ENCODE measurements at regions not wholly inside any gene's neighbourhood (a gene's known extent, or its start where the extent isn't known, plus 50 kb on each side); places are given as distances from the start of the nearest gene placed in this dataset.

DNA sequence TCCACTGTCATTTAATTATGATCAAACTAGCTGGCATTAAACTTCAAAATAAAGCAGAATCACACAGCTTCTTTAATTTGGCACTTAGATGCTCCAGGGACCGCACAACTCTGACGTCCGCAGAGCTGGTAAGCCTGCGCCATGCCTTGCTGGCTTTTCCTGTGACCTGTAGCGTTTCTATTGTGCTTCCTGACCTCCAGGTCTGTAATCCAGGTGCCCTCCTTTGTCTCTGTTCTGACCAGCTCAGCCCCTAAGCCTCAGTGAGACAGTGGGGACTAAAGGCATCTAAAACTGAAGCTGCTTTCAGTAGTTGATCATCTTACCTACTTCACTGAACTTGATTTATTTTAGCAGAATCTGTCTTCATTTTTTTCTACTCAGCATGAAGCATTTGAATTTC is 249.7 kb upstream of the RGPD4 start:
- TF ChIP-seq EZH2 (IDR thresholded peaks at IDR 0.05; ENCODE audit: borderline replicate concordance, insufficient read depth, low read depth, low read length, poor library complexity, severe bottlenecking), result no peak
- TF ChIP-seq, protein P1, sequence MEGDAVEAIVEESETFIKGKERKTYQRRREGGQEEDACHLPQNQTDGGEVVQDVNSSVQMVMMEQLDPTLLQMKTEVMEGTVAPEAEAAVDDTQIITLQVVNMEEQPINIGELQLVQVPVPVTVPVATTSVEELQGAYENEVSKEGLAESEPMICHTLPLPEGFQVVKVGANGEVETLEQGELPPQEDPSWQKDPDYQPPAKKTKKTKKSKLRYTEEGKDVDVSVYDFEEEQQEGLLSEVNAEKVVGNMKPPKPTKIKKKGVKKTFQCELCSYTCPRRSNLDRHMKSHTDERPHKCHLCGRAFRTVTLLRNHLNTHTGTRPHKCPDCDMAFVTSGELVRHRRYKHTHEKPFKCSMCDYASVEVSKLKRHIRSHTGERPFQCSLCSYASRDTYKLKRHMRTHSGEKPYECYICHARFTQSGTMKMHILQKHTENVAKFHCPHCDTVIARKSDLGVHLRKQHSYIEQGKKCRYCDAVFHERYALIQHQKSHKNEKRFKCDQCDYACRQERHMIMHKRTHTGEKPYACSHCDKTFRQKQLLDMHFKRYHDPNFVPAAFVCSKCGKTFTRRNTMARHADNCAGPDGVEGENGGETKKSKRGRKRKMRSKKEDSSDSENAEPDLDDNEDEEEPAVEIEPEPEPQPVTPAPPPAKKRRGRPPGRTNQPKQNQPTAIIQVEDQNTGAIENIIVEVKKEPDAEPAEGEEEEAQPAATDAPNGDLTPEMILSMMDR (IDR thresholded peaks at IDR 0.05), result no peak

Data from B cell (primary cell).